Suppressor macrophage treated with lipopolysaccharide for 1 hour (primary cell): ENCODE measurements at regions not wholly inside any gene's neighbourhood (a gene's known extent, or its start where the extent isn't known, plus 50 kb on each side); places are given as distances from the start of the nearest gene placed in this dataset.

Experiments used
- DNase-seq, 3 donors: peaks; one replicate each; pipeline ENCODE4 v3.0.0-alpha.2; 2020 to 2022

- DNase-seq: no peak
Measured at GRCh38 chr3:28835249-28835648, 445.6 kb upstream of the RBMS3 start.

GRCh38 chr3:28835751-28836150, 445.1 kb upstream of the RBMS3 start:
- DNase-seq: no peak

- DNase-seq: no peak
Measured at GRCh38 chr3:28836199-28836598, 444.7 kb upstream of the RBMS3 start.

- DNase-seq: no peak
Measured at GRCh38 chr3:28840976-28841376, 439.9 kb upstream of the RBMS3 start.

- no peak for DNase-seq
Measured at GRCh38 chr3:28841441-28841840, 439.4 kb upstream of the RBMS3 start.

GRCh38 chr3:28844298-28845005, 436.4 kb upstream of the RBMS3 start:
- no peak for DNase-seq

- DNase-seq: no peak
Measured at GRCh38 chr3:28845006-28845324, 435.9 kb upstream of the RBMS3 start.

- DNase-seq: no peak
Measured at GRCh38 chr3:28846971-28847478, 433.8 kb upstream of the RBMS3 start.

GRCh38 chr3:28847736-28848135, 433.1 kb upstream of the RBMS3 start:
- DNase-seq: no peak

GRCh38 chr3:28850186-28850585, 430.7 kb upstream of the RBMS3 start:
- no peak for DNase-seq

- DNase-seq: peak in 1 of 3 donors; percentile 1
Measured at GRCh38 chr3:28853830-28854229, 427.0 kb upstream of the RBMS3 start.

- DNase-seq: no peak
Measured at GRCh38 chr3:28856796-28857195, 424.1 kb upstream of the RBMS3 start.

- DNase-seq: no peak
Measured at GRCh38 chr3:28859897-28860296, 421.0 kb upstream of the RBMS3 start.

GRCh38 chr3:28860307-28860706, 420.6 kb upstream of the RBMS3 start:
- peak; percentile 26 to 47 (median 36) for DNase-seq

GRCh38 chr3:28863186-28863585, 417.7 kb upstream of the RBMS3 start:
- no peak for DNase-seq

- no peak for DNase-seq
Measured at GRCh38 chr3:28867836-28868235, 413.0 kb upstream of the RBMS3 start.

- DNase-seq: no peak
Measured at GRCh38 chr3:28868897-28869296, 412.0 kb upstream of the RBMS3 start.

GRCh38 chr3:28877912-28878311, 403.0 kb upstream of the RBMS3 start:
- no peak for DNase-seq

GRCh38 chr3:28890373-28890772, 390.5 kb upstream of the RBMS3 start:
- no peak for DNase-seq

- no peak for DNase-seq
Measured at GRCh38 chr3:28891485-28891884, 389.4 kb upstream of the RBMS3 start.

- no peak for DNase-seq
Measured at GRCh38 chr3:28900301-28900700, 380.6 kb upstream of the RBMS3 start.

- no peak for DNase-seq
Measured at GRCh38 chr3:28901018-28901417, 379.9 kb upstream of the RBMS3 start.

GRCh38 chr3:28903171-28903601, 377.7 kb upstream of the RBMS3 start:
- no peak for DNase-seq

GRCh38 chr3:28905798-28906197, 375.1 kb upstream of the RBMS3 start:
- DNase-seq: no peak
